Transverse colon (tissue), 4 donors: ENCODE measurements at regions not wholly inside any gene's neighbourhood (a gene's known extent, or its start where the extent isn't known, plus 50 kb on each side); places are given as distances from the start of the nearest gene placed in this dataset.

Experiments used
- CTCF ChIP-seq, 5 experiments: fragments of 200-600 bp in 3 of 5; fragments of 450-650 bp in 2 of 5; sonication (generic) in 3 of 5; IDR thresholded peaks; 1 replicate in 2 of 5; 2 replicates in 3 of 5; pipeline ENCODE4 v1.5.1; 2016 to 2017; ENCODE audit warnings: antibody characterized with exemption in 5 of 5, inconsistent platforms in 3 of 5, mild to moderate bottlenecking in 2 of 5, moderate library complexity in 1 of 5
- EP300 ChIP-seq: sonication (generic); formaldehyde crosslinking; IDR thresholded peaks from one replicate; pipeline ENCODE4 v1.6.1; 2017; ENCODE audit warnings: antibody characterized with exemption, low read depth
- POLR2A ChIP-seq: fragments of 450-650 bp; IDR thresholded peaks from one replicate; pipeline ENCODE4 v1.6.1; 2016; ENCODE audit warnings: antibody characterized with exemption, mild to moderate bottlenecking, moderate library complexity
- POLR2AphosphoS5 ChIP-seq, 3 donors: sonication (generic); formaldehyde crosslinking; IDR thresholded peaks; one replicate each; pipeline ENCODE4 v1.6.1; 2016; ENCODE audit warnings: antibody characterized with exemption in 3 of 3

- TF ChIP-seq CTCF (IDR thresholded peaks at IDR 0.05) (no peak), POLR2A (no peak), POLR2AphosphoS5 (IDR thresholded peaks at IDR 0.05) (no peak), EP300 (no peak)
These were observed 466.3 kb downstream of the DOK5 start for GRCh38 chr20:54941666-54942065.
